ENCODE measurements at regions not wholly inside any gene's neighbourhood (a gene's known extent, or its start where the extent isn't known, plus 50 kb on each side); places are given as distances from the start of the nearest gene placed in this dataset.

- no peak for DNase-seq (ENCODE audit: low spot score)
These were observed 546.3 kb upstream of the CDH11 start for GRCh38 chr16:65668064-65668595.

- peak; percentile 36 for DNase-seq (ENCODE audit: low spot score)
These were observed 545.2 kb upstream of the CDH11 start for GRCh38 chr16:65667011-65667578.

- no peak for DNase-seq (ENCODE audit: low spot score)
These were observed 544.5 kb upstream of the CDH11 start for GRCh38 chr16:65666132-65666941.

- no peak for DNase-seq (ENCODE audit: low spot score)
These were observed 543.7 kb upstream of the CDH11 start for GRCh38 chr16:65665586-65665985.

- no peak for DNase-seq (ENCODE audit: low spot score)
These were observed 541.9 kb upstream of the CDH11 start for GRCh38 chr16:65663774-65664173.

GRCh38 chr16:65662256-65662655 lies 540.4 kb upstream of the CDH11 start:
- no peak for DNase-seq (ENCODE audit: low spot score)

GRCh38 chr16:65661558-65661957 lies 539.7 kb upstream of the CDH11 start:
- DNase-seq (ENCODE audit: low spot score) = no peak

- no peak for DNase-seq (ENCODE audit: low spot score)
These were observed 538.5 kb upstream of the CDH11 start for GRCh38 chr16:65660390-65660789.

GRCh38 chr16:65659758-65660157 lies 537.9 kb upstream of the CDH11 start:
- no peak for DNase-seq (ENCODE audit: low spot score)

GRCh38 chr16:65658787-65659220 lies 536.9 kb upstream of the CDH11 start:
- no peak for DNase-seq (ENCODE audit: low spot score)

- DNase-seq (ENCODE audit: low spot score) = no peak
These were observed 536.5 kb upstream of the CDH11 start for GRCh38 chr16:65658349-65658748.

GRCh38 chr16:65657556-65657955 lies 535.7 kb upstream of the CDH11 start:
- no peak for DNase-seq (ENCODE audit: low spot score)

GRCh38 chr16:65657071-65657494 lies 535.2 kb upstream of the CDH11 start:
- no peak for DNase-seq (ENCODE audit: low spot score)

- peak; percentile 35 for DNase-seq (ENCODE audit: low spot score)
These were observed 533.9 kb upstream of the CDH11 start for GRCh38 chr16:65655802-65656201.

- no peak for DNase-seq (ENCODE audit: low spot score)
These were observed 526.2 kb upstream of the CDH11 start for GRCh38 chr16:65648101-65648500.

GRCh38 chr16:65644821-65645220 lies 523.0 kb upstream of the CDH11 start:
- no peak for DNase-seq (ENCODE audit: low spot score)

- DNase-seq (ENCODE audit: low spot score) = no peak
These were observed 520.0 kb upstream of the CDH11 start for GRCh38 chr16:65641762-65642289.

GRCh38 chr16:65641049-65641761 lies 519.3 kb upstream of the CDH11 start:
- DNase-seq (ENCODE audit: low spot score) = no peak

GRCh38 chr16:65634833-65635232 lies 513.0 kb upstream of the CDH11 start:
- no peak for DNase-seq (ENCODE audit: low spot score)

- DNase-seq (ENCODE audit: low spot score) = no peak
These were observed 512.4 kb upstream of the CDH11 start for GRCh38 chr16:65634291-65634690.

GRCh38 chr16:65624666-65625065 lies 502.8 kb upstream of the CDH11 start:
- DNase-seq (ENCODE audit: low spot score) = no peak

GRCh38 chr16:65624229-65624628 lies 502.4 kb upstream of the CDH11 start:
- no peak for DNase-seq (ENCODE audit: low spot score)

- no peak for DNase-seq (ENCODE audit: low spot score)
These were observed 501.0 kb upstream of the CDH11 start for GRCh38 chr16:65622871-65623270.
